GM18873 (cell line): ENCODE measurements at regions not wholly inside any gene's neighbourhood (a gene's known extent, or its start where the extent isn't known, plus 50 kb on each side); places are given as distances from the start of the nearest gene placed in this dataset.

Experiments used
- ATAC-seq: cut with Tn5 transposase; IDR thresholded peaks from one replicate; pipeline ENCODE4 v1.9.1; 2021; ENCODE audit warnings: mild to moderate bottlenecking, moderate library complexity, moderate number of reproducible peaks; ENCODE audit not compliant: unreplicated experiment, low FRiP score

DNA sequence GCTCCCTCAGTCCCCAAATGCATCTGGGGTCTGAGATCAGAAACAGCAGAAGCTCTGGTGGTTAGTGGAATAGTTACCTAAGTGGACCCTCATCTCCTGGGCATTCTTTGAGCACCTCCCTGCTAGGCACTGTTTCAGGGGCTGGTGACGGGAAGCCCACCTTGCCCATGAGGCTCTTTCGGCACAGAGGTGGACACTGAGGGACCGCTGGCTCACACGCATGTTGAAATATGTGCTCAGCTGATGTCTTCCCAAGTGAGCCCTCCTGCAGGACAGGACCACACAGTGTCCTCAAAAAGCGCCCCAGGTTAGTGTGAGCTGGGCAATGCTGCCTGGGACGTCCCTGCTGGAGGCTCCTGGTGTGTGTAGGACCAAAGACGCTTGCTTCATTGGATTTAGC lies 1379.9 kb downstream of the TBC1D22A start:
- ATAC-seq, result no peak

DNA sequence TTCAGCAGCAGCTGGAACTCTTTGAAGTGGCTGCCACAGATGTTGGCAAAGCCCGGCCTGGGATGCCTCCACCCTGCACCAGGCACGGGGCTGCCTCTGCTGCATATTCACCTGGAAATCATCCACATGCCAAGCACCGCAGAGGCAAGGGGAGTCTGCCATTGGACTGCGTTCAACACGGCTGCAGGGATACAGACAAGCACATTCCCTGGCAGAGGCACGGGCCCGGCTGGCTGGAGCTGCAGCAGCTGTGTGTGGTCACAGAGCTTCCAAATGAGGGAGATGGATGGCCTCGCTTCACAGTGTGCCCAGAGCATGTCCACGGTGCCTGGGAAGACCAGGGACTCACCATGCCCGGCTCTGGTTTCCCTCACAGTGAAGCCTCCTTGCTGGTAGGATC lies 1378.9 kb downstream of the TBC1D22A start:
- no peak for ATAC-seq

DNA sequence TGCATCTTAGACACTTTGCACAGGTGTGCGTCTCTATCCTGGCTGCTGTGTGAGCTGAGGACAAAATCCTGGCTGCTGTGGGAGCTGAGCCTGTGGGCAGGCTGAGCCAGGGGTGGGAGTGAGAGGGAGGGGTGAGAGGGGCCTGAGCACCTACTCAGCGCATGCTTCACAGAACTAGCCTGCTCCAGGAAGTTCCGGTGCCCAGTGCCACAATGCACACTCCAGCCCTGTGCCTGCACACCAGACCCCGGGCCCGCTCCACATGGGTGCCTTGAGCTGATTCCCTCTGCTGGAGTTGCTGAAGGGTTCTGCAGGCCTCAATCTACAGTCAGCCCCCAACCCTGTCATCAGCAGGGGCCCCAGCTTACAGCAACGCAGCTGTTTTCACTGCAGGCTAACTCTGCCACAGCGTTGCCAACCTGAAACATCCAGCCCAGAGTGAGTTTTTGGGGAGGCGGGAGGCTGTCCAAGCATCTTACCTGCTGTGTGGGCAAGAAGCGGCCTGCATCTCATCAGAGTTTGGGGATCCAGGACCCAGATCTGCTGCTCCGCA lies 1377.9 kb downstream of the TBC1D22A start:
- no peak for ATAC-seq

DNA sequence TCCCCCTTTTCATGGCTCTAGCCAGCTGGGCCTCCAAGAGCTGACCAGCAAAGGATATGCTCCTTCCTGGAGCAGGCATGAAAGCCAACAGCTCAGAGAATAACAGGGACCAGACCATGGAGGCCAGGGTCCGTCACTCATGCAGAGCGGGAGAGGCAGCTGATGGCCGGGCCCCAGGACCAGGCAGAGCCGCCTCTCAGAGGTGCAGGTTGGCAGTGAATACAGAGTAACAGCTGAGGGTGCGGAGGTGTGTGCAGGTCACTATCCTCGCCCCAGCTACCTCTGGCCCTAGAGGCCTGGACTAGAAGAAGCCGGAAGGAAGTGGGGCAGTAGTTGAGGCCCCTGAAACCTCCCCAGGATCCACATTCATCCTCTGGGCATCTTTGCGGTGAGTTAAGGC lies 1377.3 kb downstream of the TBC1D22A start:
- ATAC-seq, result no peak

DNA sequence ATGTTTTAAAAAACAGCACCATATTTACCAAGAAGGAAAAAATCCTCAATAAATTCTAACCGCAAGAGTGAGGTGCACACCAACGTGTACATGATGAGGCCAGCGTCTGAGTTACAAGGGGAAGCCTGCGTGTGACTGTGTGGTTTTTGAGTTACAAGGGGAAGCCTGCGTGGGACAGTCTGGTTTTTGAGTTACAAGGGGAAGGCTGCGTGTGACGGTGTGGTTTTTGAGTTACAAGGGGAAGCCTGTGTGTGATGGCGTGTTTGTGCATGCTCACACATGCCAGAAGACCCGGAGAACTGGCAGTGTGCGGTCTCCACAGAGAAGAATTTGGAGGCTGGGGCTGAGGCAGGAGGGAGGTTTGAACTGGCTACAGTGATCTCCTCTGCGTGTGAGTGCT lies 1376.4 kb downstream of the TBC1D22A start:
- ATAC-seq, result no peak

DNA sequence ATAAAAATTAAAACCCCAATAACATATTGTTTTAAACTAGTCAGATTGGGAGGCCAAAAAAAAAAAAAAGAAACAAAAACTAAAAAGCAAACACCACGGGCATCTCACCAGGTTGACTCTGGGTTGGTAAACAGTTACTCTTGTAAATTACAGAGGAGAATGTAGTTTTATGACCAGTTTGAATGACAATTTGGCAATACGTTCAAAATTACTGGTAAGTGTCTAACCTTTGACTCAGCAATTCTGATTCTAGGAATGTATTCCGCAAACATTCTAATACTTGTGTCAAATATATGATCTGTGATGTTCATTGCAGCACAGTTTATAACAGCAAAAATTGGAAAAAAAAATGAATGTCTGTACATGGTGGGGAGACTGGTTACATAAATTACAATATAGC lies 1376.0 kb downstream of the TBC1D22A start:
- ATAC-seq, result no peak

DNA sequence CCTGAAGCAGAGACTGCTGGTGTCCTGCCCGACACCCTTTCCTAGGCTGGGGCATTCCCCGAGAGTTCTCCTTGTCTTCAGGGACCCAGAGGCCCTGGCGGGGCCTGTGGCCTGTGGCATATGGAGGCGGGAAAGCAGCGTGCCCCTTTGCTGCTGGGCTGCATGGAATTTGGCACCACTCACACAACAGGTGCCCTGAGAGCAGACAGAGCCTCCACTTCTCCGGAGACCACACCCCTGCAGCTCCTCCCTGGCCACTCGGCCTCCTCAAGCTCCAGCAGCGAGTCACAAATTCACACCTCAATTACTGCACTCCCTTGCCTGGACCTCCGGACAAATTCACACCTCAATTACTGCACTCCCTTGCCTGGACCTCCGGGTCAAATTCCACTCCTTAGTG lies 1375.2 kb downstream of the TBC1D22A start:
- no peak for ATAC-seq

DNA sequence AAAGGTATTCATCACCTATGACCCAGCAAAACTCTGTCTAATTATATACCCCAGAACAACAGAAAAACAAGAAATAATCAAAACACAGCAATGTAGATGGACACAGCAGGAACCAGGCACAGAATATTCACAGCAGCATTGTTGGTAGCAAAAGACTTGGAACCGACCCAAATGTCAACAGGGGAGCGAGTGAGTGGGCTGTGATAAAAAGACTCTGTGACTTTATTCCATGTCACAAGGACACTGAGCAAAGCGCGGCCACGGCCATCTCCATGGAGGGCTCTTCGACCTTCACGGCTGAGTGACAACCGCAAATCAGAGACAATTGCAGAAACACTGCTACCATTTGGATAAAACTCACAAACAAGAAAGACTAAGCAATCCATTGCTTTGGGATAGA lies 1373.1 kb downstream of the TBC1D22A start:
- no peak for ATAC-seq

DNA sequence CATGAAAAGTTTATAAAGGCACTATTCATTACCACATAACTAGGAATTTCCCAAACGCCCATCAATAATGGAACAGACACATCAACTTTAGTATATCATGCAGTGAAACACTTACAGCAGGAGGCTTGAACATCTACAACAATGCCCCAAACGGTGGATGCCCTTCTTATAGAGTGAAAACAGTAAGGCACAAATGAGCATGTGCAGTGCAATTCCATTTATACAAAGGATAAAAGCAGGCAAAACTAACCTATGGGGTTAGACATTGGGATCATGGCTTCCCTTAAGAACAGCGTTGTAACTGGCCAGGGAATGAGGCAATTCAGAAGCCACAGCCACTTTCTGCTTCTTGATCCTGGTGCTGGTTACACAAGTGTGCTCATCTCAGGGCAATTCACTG lies 1363.0 kb downstream of the TBC1D22A start:
- ATAC-seq, result no peak

DNA sequence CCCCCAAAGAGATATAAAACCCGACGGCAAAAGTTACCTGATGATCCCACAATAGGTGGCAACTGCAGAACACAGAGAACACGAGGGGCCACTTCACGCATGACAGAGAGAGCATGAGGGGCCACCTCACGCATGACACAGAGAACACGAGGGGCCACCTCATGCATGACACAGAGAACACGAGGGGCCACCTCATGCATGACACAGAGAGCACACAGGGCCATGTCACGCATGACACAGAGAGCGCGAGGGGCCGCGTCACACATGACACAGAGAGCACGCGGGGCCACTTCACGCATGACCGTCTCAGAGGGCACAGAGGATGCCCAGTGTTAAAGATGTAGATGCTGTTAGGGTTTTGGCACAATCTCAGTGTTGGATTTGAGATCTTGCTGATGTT lies 1359.5 kb downstream of the TBC1D22A start:
- ATAC-seq, result no peak

DNA sequence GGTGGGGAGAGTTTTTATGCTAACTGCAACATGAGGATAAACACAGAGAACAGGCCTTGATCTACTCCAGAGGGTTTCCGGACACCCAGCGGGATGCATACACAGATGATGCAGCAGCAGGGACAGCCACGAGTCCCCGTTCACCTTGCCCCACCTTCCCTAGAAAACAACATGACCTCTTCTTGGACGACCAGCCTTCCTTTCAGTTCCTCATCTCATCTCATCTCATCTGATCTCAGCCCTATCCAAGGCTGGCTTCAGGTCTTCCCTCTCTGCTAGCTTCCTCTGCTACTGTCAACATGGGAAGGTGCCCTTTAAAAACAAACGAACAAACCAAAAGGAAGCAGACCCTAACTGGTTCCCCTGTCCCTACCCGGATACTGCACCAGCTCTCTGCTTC lies 1356.2 kb downstream of the TBC1D22A start:
- ATAC-seq, result no peak

DNA sequence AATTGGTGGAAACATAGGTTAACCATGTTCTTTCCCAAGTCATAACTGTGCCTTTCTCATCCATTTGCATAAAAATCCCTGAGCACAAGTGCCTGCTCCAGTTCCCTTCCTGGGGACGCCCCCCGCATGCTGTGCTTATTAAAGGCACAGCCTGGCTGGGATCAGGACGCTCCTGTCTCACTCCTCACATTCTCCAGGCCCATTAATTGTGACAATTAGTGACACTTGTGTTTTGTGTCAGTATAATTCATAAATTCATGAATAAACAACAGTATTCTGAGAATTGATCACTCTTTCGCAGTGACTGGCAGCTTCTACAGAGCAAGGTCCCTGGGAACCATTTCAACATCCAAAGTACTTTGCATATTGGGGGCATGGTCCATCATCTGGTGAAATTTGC lies 1354.4 kb downstream of the TBC1D22A start:
- ATAC-seq, result no peak

DNA sequence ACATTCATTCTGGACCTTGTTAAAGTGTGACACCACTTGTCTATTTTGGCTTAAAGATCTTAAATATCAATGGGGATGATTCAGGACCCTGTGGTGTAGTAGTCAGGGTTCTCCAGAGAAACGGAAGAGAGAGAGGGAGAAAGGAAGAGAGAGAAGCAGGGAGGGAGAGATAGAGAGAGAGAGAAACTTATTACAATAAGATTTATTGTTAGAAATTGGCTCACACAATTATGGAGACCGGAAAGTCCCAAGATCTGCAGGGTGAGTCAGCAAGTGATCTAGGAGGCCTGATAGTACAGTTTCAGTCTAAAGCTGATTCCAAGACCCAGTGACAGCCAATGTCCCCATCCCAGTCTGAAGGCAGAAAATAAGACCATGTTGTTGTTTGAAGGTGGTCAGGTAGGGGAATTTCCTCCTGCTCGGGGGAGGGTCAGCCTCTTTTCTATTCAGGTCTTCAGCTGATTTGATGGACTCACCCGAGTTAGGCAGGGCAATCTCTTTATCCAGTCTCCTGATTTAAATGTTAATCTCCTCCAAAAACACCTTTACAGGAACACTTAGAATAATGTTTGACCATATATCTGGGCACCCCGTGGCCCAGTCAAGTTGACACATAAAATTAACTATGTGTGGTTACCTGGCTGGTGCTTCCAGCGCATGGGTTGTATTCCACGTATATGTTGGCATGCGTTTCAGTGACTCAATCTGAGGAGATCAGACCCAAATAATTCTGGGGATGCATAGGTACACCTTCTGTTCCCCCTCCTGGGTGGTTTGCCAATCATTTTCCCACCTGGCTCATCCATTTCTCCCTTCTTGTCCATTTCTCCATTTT lies 1350.5 kb downstream of the TBC1D22A start:
- no peak for ATAC-seq

DNA sequence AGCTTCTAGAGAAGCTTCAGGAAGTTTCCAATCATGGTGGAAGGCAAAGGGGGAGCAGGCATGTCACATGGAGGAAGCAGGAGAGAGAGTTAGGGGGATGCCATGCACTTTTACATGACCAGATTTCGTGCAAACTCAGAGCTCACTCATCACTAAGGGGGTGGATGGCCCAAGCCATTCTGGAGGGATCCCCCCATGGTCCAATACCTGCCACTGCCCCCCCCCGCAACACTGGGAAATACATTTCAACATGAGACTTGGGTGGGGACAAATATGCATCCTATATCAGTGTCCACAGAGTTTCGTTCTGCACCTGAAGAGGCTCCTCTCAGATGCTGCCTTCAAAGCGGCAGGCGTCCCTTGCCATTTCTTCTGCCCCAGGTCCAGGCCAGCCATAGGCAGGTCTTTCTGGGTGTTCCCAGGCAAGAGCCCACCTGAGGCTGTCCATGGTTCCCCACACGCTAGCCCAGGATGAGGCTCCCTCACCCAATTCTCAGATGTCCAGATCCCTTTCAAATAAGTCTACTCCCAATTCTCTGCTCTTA lies 1344.3 kb downstream of the TBC1D22A start:
- ATAC-seq, result no peak

DNA sequence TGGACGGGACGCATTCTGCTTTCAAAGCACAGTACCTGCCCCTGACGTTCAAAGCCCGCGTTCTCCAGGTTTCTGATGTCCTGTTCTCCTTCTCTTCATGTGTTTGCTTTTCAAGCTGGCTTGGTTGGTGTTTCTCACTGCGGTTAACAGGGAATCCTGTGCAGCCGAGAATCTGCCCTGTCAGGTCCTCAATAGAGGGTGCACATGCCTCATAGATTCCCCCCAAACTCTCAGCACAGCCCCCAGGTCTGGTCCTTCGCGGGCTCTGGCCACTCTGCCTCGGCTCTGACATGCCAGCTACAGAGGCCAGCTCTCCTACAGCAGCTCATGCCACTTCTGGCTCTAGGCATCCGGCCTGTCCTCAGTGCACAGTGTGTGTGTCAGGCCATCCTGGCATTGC lies 1343.8 kb downstream of the TBC1D22A start:
- ATAC-seq, result no peak

DNA sequence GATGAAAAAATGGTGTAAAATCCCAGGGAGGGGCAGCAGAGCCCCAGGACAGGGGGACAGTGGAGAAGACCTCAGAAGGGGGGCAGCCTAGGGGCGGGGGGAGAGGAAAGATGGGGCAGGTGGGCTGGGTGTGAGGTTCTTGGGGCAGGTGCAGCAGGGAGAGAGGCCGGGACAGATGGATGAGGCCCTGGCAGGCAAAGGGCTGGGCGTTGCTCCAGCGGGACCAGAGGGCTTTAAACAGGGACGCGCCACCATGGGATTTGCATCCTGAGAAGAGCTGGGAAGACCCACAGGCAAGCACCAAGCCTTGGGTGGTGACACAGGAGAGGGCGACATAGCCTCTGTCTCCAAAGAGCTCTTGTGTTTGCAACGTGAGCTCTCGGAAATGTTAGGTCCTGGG lies 1342.8 kb downstream of the TBC1D22A start:
- ATAC-seq, result no peak

DNA sequence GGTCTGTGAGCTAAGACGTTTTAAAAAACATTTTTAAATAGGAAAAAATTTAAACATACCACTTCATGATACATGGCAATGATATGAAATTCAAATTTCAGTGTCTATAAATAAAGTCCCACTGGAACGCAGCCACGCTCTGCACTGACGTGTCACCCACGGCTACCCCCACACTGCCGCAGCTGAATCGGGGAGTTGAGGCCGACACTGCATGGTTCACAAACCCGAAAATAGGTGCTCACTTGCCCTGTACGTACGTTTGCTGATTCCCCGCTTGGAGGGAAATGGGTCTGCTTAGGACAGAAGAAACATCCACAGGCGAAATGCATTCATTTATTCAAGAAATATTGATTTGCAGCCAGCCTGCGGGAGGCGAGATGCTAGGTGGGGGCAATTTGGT lies 1342.3 kb downstream of the TBC1D22A start:
- ATAC-seq, result no peak

DNA sequence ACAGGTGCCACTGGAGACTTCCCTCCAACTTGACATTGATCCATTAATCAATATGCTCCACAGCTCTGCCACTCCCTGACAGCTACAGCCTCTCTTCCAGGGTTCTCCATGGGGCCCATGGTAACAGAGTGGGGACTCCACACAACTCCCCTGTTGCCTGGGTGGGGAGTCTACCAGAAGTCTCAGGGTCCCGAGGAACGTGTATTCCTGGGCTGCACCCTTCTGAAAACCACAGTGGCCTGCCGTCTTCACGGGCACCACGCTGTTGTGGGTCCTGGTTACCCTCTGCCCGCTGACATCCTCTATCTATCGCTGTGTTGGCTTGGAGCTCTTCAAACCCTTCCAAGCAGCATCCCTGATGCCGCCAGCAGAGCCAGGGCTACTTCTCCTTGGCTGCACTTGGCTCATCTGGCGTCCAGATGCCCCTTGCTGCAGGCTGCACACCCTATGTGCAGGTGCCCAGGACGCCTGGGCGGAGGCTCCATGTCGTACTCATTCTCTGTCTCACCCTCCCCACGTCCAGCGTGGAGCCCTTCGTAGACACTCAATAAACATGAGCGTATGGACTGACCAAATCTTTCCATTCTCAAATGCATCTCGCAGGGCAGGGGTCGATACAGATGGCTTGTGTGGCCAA lies 1341.8 kb downstream of the TBC1D22A start:
- no peak for ATAC-seq

DNA sequence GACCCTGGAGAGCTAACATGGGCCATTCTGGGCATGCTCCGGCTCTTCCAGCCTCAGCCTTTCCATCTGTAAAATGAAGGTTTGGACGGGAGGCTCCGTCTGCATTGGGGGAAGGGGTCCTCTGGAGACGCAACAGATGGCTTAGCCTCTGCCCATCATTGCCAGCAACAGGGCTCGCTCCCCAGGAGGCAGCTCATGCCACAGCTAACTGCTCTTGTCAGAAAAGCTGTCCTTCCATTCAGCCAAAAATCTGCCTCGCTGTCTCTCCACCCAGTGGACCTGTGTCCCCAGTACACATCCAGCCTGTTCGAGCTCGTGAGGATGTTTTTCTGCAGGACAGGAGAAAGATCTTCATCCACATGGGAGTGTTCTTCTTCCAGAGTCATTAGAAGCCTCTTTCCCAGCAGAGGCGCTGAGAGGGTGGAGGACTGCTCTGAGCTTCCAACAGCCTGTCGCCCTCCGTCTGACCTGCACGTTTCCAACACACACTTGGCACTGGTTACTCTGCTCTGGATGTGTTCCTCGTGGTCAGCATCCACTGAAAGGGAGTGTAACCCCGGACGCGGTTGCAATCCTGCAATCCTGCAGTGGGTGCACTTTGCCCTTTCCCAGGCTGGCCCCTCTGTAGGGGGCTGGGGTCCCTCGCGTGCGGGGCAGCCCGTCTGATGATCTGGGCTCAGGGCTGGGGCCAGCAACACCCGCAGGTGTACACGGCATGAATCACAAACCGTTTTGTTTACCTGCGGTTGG lies 1340.9 kb downstream of the TBC1D22A start:
- no peak for ATAC-seq

DNA sequence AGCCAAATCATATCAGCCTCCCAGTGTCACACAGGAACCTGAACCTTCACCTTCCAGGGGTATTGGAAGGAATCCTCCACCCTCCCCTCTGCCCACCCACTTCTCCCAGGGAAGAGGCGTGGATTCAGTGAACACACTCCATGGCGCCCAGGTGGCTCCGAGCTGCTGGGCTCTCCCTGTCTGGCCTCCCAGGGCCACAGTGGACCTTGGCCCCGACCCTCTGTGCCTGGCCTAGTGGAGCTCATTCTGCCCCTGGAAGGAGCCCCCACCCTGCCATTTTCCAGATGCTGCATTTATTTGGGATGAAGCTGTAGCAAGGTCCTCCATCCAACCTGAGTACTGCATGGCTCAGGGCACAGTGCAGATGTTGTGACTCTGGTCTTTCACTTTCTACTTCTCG lies 1340.1 kb downstream of the TBC1D22A start:
- ATAC-seq, result no peak

DNA sequence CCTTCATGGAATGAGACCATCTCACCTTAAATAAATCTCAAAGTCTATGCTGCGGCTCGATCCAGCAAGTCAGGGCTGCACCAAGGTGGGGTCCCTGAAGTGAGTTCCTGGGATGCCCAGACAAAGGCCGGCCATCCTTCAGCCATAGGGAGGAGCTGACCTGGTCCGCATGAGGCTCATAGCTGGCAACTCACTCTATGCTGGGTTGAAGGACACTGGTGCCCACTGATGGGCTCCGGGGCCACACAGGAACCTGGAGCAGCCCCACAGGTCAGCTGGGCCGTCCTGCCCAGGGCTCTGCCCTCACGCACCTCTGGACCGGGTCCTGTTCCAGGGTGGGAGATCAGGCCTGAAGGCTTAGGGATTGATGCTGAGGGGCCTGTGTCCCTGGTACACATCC lies 1339.3 kb downstream of the TBC1D22A start:
- no peak for ATAC-seq
